ENCODE measurements at regions not wholly inside any gene's neighbourhood (a gene's known extent, or its start where the extent isn't known, plus 50 kb on each side); places are given as distances from the start of the nearest gene placed in this dataset.

- DNase-seq (ENCODE audit: low read depth in 1 of 2, low spot score in 2 of 2) (no peak), FAIRE-seq (no peak)
- H3K79me1 ChIP-seq (ENCODE audit: low read depth, low read length), result no peaks in the 10 kb centered on the region
- H3K9ac ChIP-seq (replicated peaks in 1 of 4; ENCODE audit: extremely low read depth in 1 of 4, low read depth in 3 of 4, low read length in 3 of 4), result no peak overlapping the region
- H3K79me2 ChIP-seq (ENCODE audit: control insufficient read depth in 1 of 2, insufficient read depth in 2 of 2, low read length in 2 of 2), result no peaks in the 10 kb centered on the region
- H2BK120ac ChIP-seq (replicated peaks; ENCODE audit: low read depth, low read length), result no peak overlapping the region
- no peak overlapping the region for H3K18ac ChIP-seq (ENCODE audit: extremely low read depth, low read length)
- no peak overlapping the region for H2BK15ac ChIP-seq (ENCODE audit: low read length)
- H3K4me3 ChIP-seq (ENCODE audit: extremely low read depth in 1 of 4, insufficient read depth in 2 of 4, low read depth in 3 of 4, low read length in 4 of 4), result no peak overlapping the region
- H3K56ac ChIP-seq (replicated peaks; ENCODE audit: insufficient read length, low read depth, low read length), result no peak overlapping the region
- no peak overlapping the region for H4K5ac ChIP-seq (ENCODE audit: insufficient read length, low read depth, low read length)
- H2AFZ ChIP-seq (ENCODE audit: low read length), result no peak overlapping the region
- H4K91ac ChIP-seq (replicated peaks; ENCODE audit: insufficient read length, low read length), result no peak overlapping the region
- no peaks in the 10 kb centered on the region for H4K20me1 ChIP-seq (replicated peaks in 1 of 2; ENCODE audit: control insufficient read depth in 1 of 2, insufficient read depth in 2 of 2, low read length in 2 of 2)
- H2BK20ac ChIP-seq (ENCODE audit: low read length), result no peak overlapping the region
- H3K4ac ChIP-seq (replicated peaks; ENCODE audit: insufficient read length, low read depth, low read length), result no peak overlapping the region
- no peaks in the 10 kb centered on the region for H3K4me1 ChIP-seq (replicated peaks in 1 of 4; ENCODE audit: control insufficient read depth in 3 of 4, insufficient read depth in 4 of 4, low read length in 3 of 4)
- H2AK5ac ChIP-seq (ENCODE audit: low read depth, low read length), result no peak overlapping the region
- no peaks in the 10 kb centered on the region for H3K23me2 ChIP-seq (ENCODE audit: low read depth, low read length)
- TF ChIP-seq CHD2 (IDR thresholded peaks at IDR 0.05; ENCODE audit: low read length), result no peak
- TF ChIP-seq SIX5 (IDR thresholded peaks at IDR 0.05; ENCODE audit: low read depth, low read length), result no peak
- no peak for TF ChIP-seq MAFK (IDR thresholded peaks at IDR 0.05; ENCODE audit: low read depth, low read length)
- no peak for TF ChIP-seq SIN3A (conservative IDR thresholded peaks at IDR 0.05 in 1 of 2, IDR thresholded peaks at IDR 0.05 in 1 of 2; ENCODE audit: low read depth in 1 of 2, low read length in 2 of 2)
- no peak for TF ChIP-seq EGR1 (IDR thresholded peaks at IDR 0.05; ENCODE audit: borderline replicate concordance, low read depth, low read length)
- no peak for TF ChIP-seq ZNF274 (IDR thresholded peaks at IDR 0.05; ENCODE audit: borderline replicate concordance, extremely low read depth, low read length)
- no peak for TF ChIP-seq SP1 (IDR thresholded peaks at IDR 0.05; ENCODE audit: low read depth, low read length)
- no peak for TF ChIP-seq ASH2L (IDR thresholded peaks at IDR 0.05; ENCODE audit: low read length)
- TF ChIP-seq BCL11A (IDR thresholded peaks at IDR 0.05; ENCODE audit: low read depth in 2 of 2, low read length in 2 of 2), result no peak
- no peak for TF ChIP-seq FOSL1 (IDR thresholded peaks at IDR 0.05; ENCODE audit: insufficient read depth, low read depth, low read length)
- no peak for TF ChIP-seq JUN (IDR thresholded peaks at IDR 0.05; ENCODE audit: low read depth, low read length)
- TF ChIP-seq EZH2 (IDR thresholded peaks at IDR 0.05; ENCODE audit: low read depth, low read length, severe bottlenecking), result no peak
- TF ChIP-seq KDM1A (IDR thresholded peaks at IDR 0.05; ENCODE audit: borderline replicate concordance, low read length), result no peak
- ChIA-PET CTCF (ENCODE audit: partially characterized antibody) (no interaction called here), POLR2A (ENCODE audit: partially characterized antibody) (no interaction called here)
- 88% methylated on average over 2 of the region's 2 CpGs; no CpG with 5 or more reads in 1 of the 2 experiments for WGBS, 2 experiments (ENCODE audit: extremely low coverage in 1 of 2, insufficient coverage in 1 of 2, insufficient read length in 1 of 2, insufficient replicate concordance in 2 of 2, low coverage in 1 of 2, low lambda C conversion rate in 2 of 2, missing lambda C conversion rate in 1 of 2)
- H3K27ac ChIP-seq (ENCODE audit: low read depth, low read length), result no peak overlapping the region
- H2BK12ac ChIP-seq (ENCODE audit: low read depth, low read length), result no peak overlapping the region
- no peaks in the 10 kb centered on the region for H3K27me3 ChIP-seq (replicated peaks in 1 of 4; ENCODE audit: control insufficient read depth in 3 of 4, extremely low read depth in 1 of 4, insufficient read depth in 3 of 4, low read length in 3 of 4)
- no peak overlapping the region for H3K23ac ChIP-seq (ENCODE audit: insufficient read length)
- peaks cover 0 to 4% of the 10 kb centered on the region in 2 experiments; a peak in 1 of 4 replicates for H3K9me3 ChIP-seq (ENCODE audit: insufficient read depth in 2 of 2, low read depth in 1 of 2, low read length in 1 of 2)
- H3K36me3 ChIP-seq (ENCODE audit: control insufficient read depth in 2 of 4, insufficient read depth in 4 of 4, low read length in 3 of 4), result no peaks in the 10 kb centered on the region
- H3K14ac ChIP-seq (ENCODE audit: insufficient read length), result no peak overlapping the region
- H3K4me2 ChIP-seq (ENCODE audit: insufficient read depth in 1 of 2, low read depth in 2 of 2, low read length in 2 of 2), result no peak overlapping the region
- H2BK5ac ChIP-seq (ENCODE audit: low read depth, low read length), result no peak overlapping the region
- no peak overlapping the region for H4K8ac ChIP-seq (ENCODE audit: extremely low read depth, insufficient read depth, low read length)
Measured at GRCh38 chr5:25262221-25262620, 617.4 kb upstream of the CDH10 start.

Measured in H1 (cell line).